GM18873 (cell line): ENCODE measurements at regions not wholly inside any gene's neighbourhood (a gene's known extent, or its start where the extent isn't known, plus 50 kb on each side); places are given as distances from the start of the nearest gene placed in this dataset.
A peak's percentile ranks its signal among the peaks of the same experiment; 100 is the strongest.

Experiments
- ATAC-seq: cut with Tn5 transposase; IDR thresholded peaks from one replicate; pipeline ENCODE4 v1.9.1; 2021; ENCODE audit warnings: mild to moderate bottlenecking, moderate library complexity, moderate number of reproducible peaks; ENCODE audit not compliant: unreplicated experiment, low FRiP score

DNA sequence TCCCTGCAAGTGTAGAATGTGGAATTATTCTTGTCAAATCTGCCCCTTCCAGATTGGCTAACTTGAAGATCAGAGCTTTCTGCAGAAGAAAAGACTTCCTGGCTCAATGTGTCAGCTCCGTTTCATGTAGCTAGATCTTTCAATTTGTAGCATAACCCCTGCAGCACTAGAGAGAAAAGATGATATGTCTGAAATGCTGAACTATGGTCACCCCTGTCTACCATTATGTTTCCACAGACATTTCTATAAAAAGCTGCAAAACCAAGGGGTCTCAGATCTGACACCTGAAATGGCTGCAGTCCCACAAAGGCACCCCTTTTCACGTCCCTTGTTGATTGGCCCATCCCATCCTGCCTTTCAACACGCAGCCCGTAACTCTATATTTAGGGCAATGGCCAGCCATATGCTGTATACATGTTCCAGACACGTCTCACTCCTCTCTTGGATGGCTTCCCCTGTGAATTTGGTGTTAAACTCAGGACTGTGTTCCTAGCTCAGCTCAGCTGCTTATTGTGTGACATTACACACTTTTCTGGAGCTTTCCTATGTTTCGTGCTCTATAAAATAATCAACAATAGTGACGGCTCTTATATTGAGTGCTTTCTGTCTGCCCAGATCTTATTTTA, 648.6 kb upstream of the CELF2 start:
- ATAC-seq: no peak

DNA sequence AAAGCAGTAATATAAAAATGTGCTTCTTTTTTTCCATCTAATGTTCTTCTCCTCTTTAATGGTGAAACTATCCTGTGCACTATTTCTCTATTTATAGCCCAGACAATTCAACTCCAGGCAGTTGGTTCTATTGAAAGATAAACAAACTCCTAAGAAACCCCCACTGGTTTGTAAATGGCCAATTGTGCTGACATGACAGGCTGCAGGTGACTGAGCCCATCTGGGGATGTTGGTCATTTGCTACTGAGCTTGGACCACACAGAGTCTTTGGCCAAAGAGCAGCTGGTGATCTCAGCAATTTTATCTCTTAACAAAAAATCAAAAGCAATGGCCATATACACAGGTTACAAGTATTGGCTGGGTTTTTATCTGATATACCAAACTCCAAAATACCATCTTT, 631.8 kb upstream of the CELF2 start:
- no peak for ATAC-seq

DNA sequence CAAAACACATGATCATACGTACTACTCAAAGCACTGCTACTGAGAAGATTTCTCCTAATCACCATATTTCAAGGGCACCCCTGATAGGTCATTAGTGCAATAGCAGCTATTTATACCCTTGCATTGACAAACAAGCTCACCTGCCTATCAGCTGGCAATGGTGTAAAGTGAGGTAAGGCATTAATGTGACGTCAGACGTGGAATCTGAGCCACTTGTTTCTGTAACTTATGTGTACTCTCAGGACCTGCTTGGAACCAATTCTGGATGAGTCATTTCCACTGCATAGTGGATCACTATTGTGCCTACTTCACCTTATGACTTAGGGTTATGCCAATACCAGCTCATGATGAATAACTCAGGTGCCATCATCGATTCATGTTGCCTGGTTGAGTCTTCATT, 628.5 kb upstream of the CELF2 start:
- ATAC-seq: no peak

GRCh38 chr10:10392511-10392910, 625.2 kb upstream of the CELF2 start:
- no peak for ATAC-seq

- ATAC-seq: no peak
Measured at GRCh38 chr10:10394933-10395658, 622.6 kb upstream of the CELF2 start.

GRCh38 chr10:10396601-10397000, 621.1 kb upstream of the CELF2 start:
- no peak for ATAC-seq

- ATAC-seq: no peak
Measured at GRCh38 chr10:10397906-10398305, 619.8 kb upstream of the CELF2 start.

DNA sequence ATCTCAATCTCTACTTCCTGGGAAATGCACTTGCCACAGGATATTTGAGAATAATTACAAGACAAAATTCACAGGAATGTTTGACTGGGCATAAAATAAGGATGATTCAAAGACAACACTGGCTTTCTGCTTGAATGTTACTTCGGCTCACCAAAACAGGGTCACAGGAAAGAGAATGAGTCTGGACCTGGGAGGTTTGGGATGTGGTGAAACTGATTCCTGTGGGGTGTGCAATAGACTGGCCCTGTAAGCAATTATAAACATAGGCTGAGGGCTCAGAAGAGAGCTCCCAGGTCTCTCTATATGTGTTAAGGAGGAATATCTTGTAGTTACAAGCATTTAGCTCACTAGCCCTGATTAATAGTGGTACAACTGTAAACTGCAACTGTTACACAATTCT, 613.9 kb upstream of the CELF2 start:
- no peak for ATAC-seq

DNA sequence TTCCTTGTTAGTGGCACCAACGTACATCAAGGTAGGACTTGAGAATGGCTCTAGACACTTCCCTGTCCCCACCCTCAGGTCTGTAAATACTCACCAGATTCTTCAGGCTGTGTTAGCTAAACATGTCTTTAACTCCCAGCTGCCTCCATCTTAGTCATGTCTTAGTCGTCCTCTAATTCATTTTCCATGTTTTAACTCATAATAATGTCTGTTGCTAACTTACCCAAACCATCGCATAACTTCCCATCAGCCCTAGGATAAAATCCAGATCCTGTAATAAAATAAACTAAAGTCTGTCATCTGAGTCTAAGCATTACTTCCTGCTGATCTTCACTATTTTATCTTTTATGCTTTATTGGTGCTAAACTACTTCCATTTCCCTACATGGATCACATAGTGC, 600.0 kb upstream of the CELF2 start:
- no peak for ATAC-seq

- peak; percentile 97 for ATAC-seq
Measured at GRCh38 chr10:10418387-10418786, 599.3 kb upstream of the CELF2 start.

GRCh38 chr10:10421071-10421470, 596.6 kb upstream of the CELF2 start:
- ATAC-seq: no peak

- ATAC-seq: no peak
Measured at GRCh38 chr10:10431422-10432066, 586.1 kb upstream of the CELF2 start.

DNA sequence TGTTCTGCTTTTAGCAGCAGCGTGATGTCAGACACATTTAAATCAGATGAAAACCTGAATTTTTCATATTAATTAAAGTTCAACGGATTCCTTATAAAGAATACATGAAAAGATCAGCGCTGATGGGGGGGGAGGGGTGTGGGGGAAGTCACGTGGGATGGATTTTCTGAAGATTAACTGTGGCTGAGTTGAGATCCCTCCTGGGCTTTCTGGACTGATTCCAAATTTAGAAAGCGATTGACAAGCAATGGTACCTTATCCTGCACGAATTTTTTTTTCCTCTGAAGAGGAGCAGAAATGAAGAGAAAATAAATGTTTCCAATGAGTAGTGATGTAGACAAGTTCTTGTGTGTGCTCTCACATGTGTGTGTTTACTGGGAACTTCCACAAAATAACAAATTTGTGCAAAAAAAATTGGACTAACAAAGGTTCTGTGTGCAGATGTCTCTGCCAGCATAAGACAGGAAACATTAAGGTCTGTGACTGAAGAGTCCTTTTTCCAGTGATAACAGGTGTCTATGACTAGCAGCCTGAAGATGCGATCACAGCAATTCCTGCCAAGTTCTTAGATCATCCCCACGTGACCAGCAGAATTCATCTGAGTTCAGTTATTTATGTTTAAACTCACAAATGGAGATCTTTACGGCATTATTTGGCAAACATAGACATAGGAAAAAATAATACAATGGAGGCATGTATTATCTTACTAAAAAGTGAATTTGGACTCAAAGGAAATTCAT, 585.2 kb upstream of the CELF2 start:
- no peak for ATAC-seq

GRCh38 chr10:10434312-10434711, 583.4 kb upstream of the CELF2 start:
- no peak for ATAC-seq

DNA sequence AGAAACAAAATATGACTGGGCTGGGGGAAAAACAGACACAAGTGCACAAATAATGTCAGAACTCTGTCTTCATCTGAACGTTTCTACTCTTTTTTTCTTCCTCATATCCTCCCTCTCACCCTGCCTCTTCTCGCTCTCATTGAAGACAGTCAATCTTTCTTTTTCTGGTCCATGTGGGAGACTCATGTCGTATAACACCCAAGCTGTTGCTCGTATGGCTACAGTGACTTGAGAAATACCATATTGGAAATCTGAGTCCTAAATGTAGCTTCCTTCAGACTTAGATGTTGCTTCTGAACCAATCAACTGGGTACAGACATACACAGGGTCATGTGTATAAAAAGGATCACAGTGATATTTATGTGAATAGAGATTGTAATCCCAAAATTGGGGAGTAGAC, 579.8 kb upstream of the CELF2 start:
- no peak for ATAC-seq

- no peak for ATAC-seq
Measured at GRCh38 chr10:10438335-10439100, 579.2 kb upstream of the CELF2 start.

DNA sequence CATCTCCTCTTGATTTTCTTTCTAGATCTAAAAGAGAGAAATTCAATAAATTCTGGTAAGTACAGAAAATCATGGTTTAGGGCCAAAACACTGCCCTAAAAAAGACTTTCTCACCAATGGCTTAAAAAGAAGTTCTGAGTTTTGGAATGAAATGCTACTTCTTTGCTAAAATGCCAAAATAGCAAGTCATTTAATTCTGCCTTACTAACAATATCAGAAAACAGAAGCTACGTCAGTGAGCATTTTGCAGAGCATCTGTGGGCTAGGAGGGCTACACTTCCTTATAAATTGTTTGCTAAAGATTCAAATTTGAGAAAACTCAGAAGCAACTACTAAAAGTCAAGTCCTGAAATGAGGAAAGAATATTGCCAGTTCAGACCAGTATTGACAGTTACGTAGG, 560.8 kb upstream of the CELF2 start:
- no peak for ATAC-seq

GRCh38 chr10:10460451-10460850, 557.2 kb upstream of the CELF2 start:
- ATAC-seq: no peak

GRCh38 chr10:10462151-10462941, 555.3 kb upstream of the CELF2 start:
- no peak for ATAC-seq

GRCh38 chr10:10471758-10472157, 545.9 kb upstream of the CELF2 start:
- ATAC-seq: no peak
